ENCODE measurements at regions not wholly inside any gene's neighbourhood (a gene's known extent, or its start where the extent isn't known, plus 50 kb on each side); places are given as distances from the start of the nearest gene placed in this dataset.

DNA sequence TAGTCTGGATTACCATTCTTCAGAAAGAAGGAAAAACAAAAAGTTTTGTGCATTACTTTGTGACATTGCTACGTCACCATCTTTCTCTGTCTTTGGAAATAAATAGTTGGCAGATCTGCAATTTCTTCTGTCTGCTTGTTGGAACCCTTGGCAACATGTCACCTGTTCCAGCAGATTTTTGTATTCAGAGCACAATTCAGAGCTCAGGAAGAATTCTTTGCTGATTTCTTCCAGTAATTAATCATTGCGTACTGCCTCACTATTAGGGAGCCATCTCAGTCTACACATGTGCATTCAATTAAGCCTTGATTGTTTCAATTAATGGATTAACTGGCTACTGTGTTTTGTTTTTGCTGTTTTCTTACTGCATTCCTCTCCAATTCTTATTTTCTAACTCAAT is 467.2 kb downstream of the CDH8 start:
- no peak overlapping the region for H3K9ac ChIP-seq (ENCODE audit: low read length)
- TF ChIP-seq, protein P1, sequence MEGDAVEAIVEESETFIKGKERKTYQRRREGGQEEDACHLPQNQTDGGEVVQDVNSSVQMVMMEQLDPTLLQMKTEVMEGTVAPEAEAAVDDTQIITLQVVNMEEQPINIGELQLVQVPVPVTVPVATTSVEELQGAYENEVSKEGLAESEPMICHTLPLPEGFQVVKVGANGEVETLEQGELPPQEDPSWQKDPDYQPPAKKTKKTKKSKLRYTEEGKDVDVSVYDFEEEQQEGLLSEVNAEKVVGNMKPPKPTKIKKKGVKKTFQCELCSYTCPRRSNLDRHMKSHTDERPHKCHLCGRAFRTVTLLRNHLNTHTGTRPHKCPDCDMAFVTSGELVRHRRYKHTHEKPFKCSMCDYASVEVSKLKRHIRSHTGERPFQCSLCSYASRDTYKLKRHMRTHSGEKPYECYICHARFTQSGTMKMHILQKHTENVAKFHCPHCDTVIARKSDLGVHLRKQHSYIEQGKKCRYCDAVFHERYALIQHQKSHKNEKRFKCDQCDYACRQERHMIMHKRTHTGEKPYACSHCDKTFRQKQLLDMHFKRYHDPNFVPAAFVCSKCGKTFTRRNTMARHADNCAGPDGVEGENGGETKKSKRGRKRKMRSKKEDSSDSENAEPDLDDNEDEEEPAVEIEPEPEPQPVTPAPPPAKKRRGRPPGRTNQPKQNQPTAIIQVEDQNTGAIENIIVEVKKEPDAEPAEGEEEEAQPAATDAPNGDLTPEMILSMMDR (IDR thresholded peaks at IDR 0.05; ENCODE audit: insufficient read depth, low read length, poor library complexity, severe bottlenecking), result no peak
- TF ChIP-seq EZH2phosphoT487 (conservative IDR thresholded peaks at IDR 0.05; ENCODE audit: low read length), result no peak
- no peaks in the 10 kb centered on the region for H3K9me2 ChIP-seq (replicated peaks; ENCODE audit: insufficient read depth, low read length)
- H3K4me2 ChIP-seq (ENCODE audit: low read depth, low read length, poor library complexity, severe bottlenecking), result no peak overlapping the region
- no peaks in the 10 kb centered on the region for H4K20me1 ChIP-seq (ENCODE audit: low read depth, low read length)
- no peaks in the 10 kb centered on the region for H3K27me3 ChIP-seq (ENCODE audit: low read length)
- no peak overlapping the region for H3K4me3 ChIP-seq (ENCODE audit: insufficient read depth, low read length, poor library complexity, severe bottlenecking)
- H3K36me3 ChIP-seq (ENCODE audit: low read length), result no peaks in the 10 kb centered on the region
- no peak overlapping the region for H3K27ac ChIP-seq (ENCODE audit: low read depth, low read length)
- H2AFZ ChIP-seq (ENCODE audit: low read depth, low read length, severe bottlenecking), result no peak overlapping the region
- H3F3A ChIP-seq (ENCODE audit: insufficient read depth), result no peaks in the 10 kb centered on the region
- H3K79me2 ChIP-seq (ENCODE audit: insufficient read depth, low read length), result no peaks in the 10 kb centered on the region
- H3K9me3 ChIP-seq (ENCODE audit: insufficient read depth, low read length), result no peaks in the 10 kb centered on the region

DNA sequence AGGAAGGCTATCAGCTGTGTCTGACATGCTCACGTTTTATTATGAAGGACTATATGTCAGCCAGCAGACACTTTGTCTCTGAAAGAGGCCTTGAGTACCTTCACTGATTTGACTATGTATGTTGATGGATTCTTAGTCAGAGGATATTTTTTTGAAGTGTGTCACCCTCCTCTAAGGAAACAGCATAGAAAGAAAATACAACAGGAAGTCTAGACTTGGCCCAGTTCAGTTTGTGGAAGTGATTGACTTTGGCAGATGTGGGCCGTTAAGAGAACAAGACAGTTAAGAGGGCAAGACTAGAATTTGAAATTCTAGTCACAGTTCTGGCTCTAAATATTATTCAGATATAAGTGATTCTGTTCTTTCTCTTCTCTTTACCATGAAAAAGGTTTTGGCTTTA is 471.5 kb downstream of the CDH8 start:
- H4K20me1 ChIP-seq (ENCODE audit: low read depth, low read length), result no peaks in the 10 kb centered on the region
- no peaks in the 10 kb centered on the region for H3K36me3 ChIP-seq (ENCODE audit: low read length)
- no peak overlapping the region for H2AFZ ChIP-seq (ENCODE audit: low read depth, low read length, severe bottlenecking)
- H3K4me3 ChIP-seq (ENCODE audit: insufficient read depth, low read length, poor library complexity, severe bottlenecking), result no peak overlapping the region
- no peak overlapping the region for H3K9ac ChIP-seq (ENCODE audit: low read length)
- H3F3A ChIP-seq (ENCODE audit: insufficient read depth), result no peaks in the 10 kb centered on the region
- no peaks in the 10 kb centered on the region for H3K27me3 ChIP-seq (ENCODE audit: low read length)
- no peak overlapping the region for H3K27ac ChIP-seq (ENCODE audit: low read depth, low read length)
- TF ChIP-seq, protein P1 (IDR thresholded peaks at IDR 0.05; ENCODE audit: insufficient read depth, low read length, poor library complexity, severe bottlenecking), result no peak
- no peak for TF ChIP-seq EZH2phosphoT487 (conservative IDR thresholded peaks at IDR 0.05; ENCODE audit: low read length)
- no peaks in the 10 kb centered on the region for H3K79me2 ChIP-seq (ENCODE audit: insufficient read depth, low read length)
- H3K9me2 ChIP-seq (replicated peaks; ENCODE audit: insufficient read depth, low read length), result no peaks in the 10 kb centered on the region
- H3K9me3 ChIP-seq (ENCODE audit: insufficient read depth, low read length), result no peaks in the 10 kb centered on the region
- no peak overlapping the region for H3K4me2 ChIP-seq (ENCODE audit: low read depth, low read length, poor library complexity, severe bottlenecking)

DNA sequence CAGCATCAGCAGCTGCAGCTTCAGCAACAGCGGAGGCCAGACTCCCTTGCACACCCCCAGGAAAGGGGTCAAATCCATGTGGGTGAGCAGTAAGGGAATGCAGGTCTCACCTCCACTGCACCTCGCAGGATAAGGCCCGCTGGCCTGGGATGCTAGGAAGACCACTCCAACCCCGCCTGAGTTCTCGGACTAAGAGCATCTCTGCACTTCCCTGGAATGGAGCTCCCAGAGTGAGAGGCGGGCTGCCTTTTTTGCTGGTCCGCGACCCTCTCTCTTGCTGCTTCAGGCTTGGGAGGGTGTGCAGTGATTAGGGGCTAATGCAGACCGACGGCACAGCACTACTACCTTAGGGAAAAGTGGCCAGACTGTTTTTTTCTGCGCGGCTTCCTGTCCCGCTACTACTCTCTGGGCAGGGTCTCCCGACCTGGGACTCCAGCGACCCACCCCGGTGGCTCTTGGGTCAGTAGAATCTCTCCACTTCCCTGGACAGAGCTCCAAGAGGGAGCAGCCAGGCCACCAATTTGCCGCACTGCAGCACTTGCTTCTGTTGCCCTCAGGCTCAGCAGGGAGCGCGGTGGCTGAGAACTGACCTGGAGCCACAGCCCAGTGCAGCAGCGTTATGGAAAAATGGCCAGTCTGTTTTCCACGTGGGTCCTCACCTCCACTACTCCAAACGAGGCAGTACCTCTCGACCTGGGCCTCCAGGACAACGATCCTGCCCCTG is 480.4 kb downstream of the CDH8 start:
- Histone ChIP-seq H3K4me2 (ENCODE audit: low read depth, low read length, poor library complexity, severe bottlenecking) (no peak overlapping the region), H3K27ac (ENCODE audit: low read depth, low read length) (no peak overlapping the region), H3K9me3 (ENCODE audit: insufficient read depth, low read length) (no peaks in the 10 kb centered on the region), H3F3A (ENCODE audit: insufficient read depth) (no peaks in the 10 kb centered on the region), H3K36me3 (ENCODE audit: low read length) (no peaks in the 10 kb centered on the region), H3K4me3 (ENCODE audit: insufficient read depth, low read length, poor library complexity, severe bottlenecking) (no peak overlapping the region), H3K9ac (ENCODE audit: low read length) (no peak overlapping the region), H3K79me2 (ENCODE audit: insufficient read depth, low read length) (no peaks in the 10 kb centered on the region), H3K9me2 (replicated peaks; ENCODE audit: insufficient read depth, low read length) (no peaks in the 10 kb centered on the region), H4K20me1 (ENCODE audit: low read depth, low read length) (no peaks in the 10 kb centered on the region), H3K27me3 (ENCODE audit: low read length) (no peaks in the 10 kb centered on the region), H2AFZ (ENCODE audit: low read depth, low read length, severe bottlenecking) (no peak overlapping the region)
- TF ChIP-seq, protein P1 (IDR thresholded peaks at IDR 0.05; ENCODE audit: insufficient read depth, low read length, poor library complexity, severe bottlenecking), result no peak
- TF ChIP-seq EZH2phosphoT487 (conservative IDR thresholded peaks at IDR 0.05; ENCODE audit: low read length), result no peak

All from SU-DHL-6 (cell line).